Cardiac muscle cell (in vitro differentiated cells and primary cell): ENCODE measurements at regions not wholly inside any gene's neighbourhood (a gene's known extent, or its start where the extent isn't known, plus 50 kb on each side); places are given as distances from the start of the nearest gene placed in this dataset.

Source experiments
- DNase-seq, 2 donors: peaks; one replicate each; pipeline versions ENCODE4 v3.0.0 to v3.0.0-alpha.2; 2010 to 2017; ENCODE audit warnings: low read depth in 1 of 2, low spot score in 1 of 2
- H3K27ac ChIP-seq: fragments of 200-600 bp; sonication (generic); 2 replicates; pipeline ENCODE4 v1.5.1; 2016
- H3K27me3 ChIP-seq: fragments of 200-600 bp; sonication (generic); 2 replicates; pipeline ENCODE4 v1.6.0; 2016; ENCODE audit warnings: control low read depth
- H3K36me3 ChIP-seq: fragments of 200-600 bp; sonication (generic); 2 replicates; pipeline ENCODE4 v1.5.1; 2016; ENCODE audit warnings: control low read depth
- H3K4me1 ChIP-seq: fragments of 200-600 bp; sonication (generic); 2 replicates; pipeline ENCODE4 v1.8.1; 2017; ENCODE audit warnings: low read depth, mild to moderate bottlenecking, mixed run types
- H3K4me3 ChIP-seq: fragments of 200-600 bp; sonication (generic); 2 replicates; pipeline ENCODE4 v1.5.1; 2016; ENCODE audit warnings: mild to moderate bottlenecking
- H3K9me3 ChIP-seq: fragments of 200-600 bp; sonication (generic); 2 replicates; pipeline ENCODE4 v1.5.1; 2017; ENCODE audit warnings: low read depth, mild to moderate bottlenecking, control low read depth
- TF ChIP-seq, protein P1 (sequence below): IDR thresholded peaks from 2 replicates; pipeline ENCODE4 v1.5.1; 2012; ENCODE audit warnings: low read depth, mild to moderate bottlenecking, low read length

DNA sequence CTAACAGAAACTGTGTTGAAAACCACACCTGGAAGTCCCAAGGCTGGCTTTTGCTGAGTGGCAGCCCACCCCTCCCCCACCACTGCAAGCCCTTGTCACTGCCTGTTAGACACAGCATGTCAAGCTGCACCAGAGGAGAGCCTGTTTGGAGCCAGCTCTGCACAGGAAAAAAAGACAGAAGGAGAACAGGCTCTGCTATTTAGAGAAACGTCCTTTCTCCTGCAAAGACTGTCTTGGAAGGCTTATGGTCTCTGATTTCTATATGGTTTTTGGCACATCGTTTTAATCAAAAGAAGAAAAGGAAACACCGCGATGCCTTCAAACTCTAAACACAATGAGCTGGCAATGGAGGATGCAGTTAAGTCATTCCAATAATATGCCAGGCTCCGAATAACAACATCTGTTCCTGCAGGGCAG is 275.5 kb downstream of the MAP2K4 start:
- H3K36me3 ChIP-seq = no peaks in the 10 kb centered on the region
- H3K4me1 ChIP-seq = peaks cover 9% of the 10 kb centered on the region
- no peaks in the 10 kb centered on the region for H3K9me3 ChIP-seq
- DNase-seq = peak in 1 of 2 donors; percentile 70
- peak overlapping the region; percentile 62 for H3K27ac ChIP-seq
- TF ChIP-seq, protein P1, sequence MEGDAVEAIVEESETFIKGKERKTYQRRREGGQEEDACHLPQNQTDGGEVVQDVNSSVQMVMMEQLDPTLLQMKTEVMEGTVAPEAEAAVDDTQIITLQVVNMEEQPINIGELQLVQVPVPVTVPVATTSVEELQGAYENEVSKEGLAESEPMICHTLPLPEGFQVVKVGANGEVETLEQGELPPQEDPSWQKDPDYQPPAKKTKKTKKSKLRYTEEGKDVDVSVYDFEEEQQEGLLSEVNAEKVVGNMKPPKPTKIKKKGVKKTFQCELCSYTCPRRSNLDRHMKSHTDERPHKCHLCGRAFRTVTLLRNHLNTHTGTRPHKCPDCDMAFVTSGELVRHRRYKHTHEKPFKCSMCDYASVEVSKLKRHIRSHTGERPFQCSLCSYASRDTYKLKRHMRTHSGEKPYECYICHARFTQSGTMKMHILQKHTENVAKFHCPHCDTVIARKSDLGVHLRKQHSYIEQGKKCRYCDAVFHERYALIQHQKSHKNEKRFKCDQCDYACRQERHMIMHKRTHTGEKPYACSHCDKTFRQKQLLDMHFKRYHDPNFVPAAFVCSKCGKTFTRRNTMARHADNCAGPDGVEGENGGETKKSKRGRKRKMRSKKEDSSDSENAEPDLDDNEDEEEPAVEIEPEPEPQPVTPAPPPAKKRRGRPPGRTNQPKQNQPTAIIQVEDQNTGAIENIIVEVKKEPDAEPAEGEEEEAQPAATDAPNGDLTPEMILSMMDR = no peak
- H3K27me3 ChIP-seq = no peaks in the 10 kb centered on the region
- no peak overlapping the region for H3K4me3 ChIP-seq

DNA sequence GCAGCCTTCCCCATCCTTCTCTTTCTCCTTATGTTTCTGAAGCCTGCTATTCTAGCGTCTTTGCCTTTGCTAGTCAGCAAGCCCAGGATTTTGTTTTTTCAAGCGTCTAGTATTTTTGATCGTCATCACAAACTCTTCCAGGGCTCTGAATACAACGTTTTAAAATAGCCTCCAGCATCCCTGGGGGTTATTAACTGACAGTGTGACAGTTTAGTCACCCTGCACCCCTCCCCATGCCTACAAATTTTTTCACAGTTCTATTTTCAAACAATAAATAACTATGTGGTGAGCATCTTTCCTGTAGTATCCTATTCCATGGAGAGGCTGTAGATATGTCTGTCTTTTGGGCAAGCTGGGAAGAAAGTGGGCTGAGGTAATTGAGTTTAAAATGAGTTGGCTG is 280.9 kb downstream of the MAP2K4 start:
- H3K4me3 ChIP-seq = no peak overlapping the region
- no peaks in the 10 kb centered on the region for H3K9me3 ChIP-seq
- TF ChIP-seq, protein P1 = no peak
- H3K4me1 ChIP-seq = peaks cover 5% of the 10 kb centered on the region
- H3K27ac ChIP-seq = no peak overlapping the region
- no peak for DNase-seq
- no peaks in the 10 kb centered on the region for H3K27me3 ChIP-seq
- H3K36me3 ChIP-seq = no peaks in the 10 kb centered on the region

DNA sequence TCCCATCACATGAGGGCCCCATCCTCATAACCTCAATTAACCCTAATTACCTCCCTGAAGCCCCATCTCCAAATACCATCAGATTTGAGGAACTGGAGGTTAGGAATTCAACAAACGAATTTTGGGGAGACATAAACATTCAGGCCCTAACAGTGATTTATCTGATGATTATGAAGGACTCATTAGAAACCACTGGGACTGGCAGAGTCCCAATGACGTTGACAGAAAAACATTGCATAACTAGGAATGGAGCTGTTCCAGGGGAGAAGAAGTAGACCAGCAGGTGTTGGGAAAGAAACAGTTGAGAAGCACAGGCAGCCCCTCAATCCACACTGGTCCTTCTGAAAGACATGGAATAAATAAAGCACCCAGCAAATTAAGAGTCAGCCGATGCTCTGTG is 282.0 kb downstream of the MAP2K4 start:
- TF ChIP-seq, protein P1 = no peak
- Histone ChIP-seq H3K4me1 (no peaks in the 10 kb centered on the region), H3K9me3 (no peaks in the 10 kb centered on the region), H3K4me3 (no peak overlapping the region), H3K27me3 (no peaks in the 10 kb centered on the region), H3K27ac (no peak overlapping the region), H3K36me3 (no peaks in the 10 kb centered on the region)
- DNase-seq = no peak

DNA sequence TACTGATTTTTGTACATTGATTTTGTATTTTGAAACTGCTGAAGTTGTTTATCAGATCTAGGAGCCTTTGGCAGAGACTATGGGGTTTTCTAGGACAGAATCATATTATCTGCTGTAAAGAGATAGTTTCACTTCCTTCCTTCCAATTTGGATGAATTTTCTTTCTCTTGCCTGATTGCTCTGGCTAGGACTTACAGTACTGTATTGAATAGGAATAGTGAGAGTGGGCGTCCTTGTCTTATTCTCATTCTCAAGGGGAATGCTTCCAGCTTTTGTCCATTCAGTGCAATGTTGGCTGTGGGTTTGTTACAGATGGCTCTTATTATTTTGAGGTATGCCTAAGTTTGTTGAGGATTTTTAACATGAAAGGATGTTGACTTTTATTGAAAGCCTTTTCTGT is 290.1 kb downstream of the MAP2K4 start:
- TF ChIP-seq, protein P1 = no peak
- DNase-seq = no peak
- Histone ChIP-seq H3K4me1 (no peaks in the 10 kb centered on the region), H3K4me3 (no peak overlapping the region), H3K36me3 (no peaks in the 10 kb centered on the region), H3K27ac (no peak overlapping the region), H3K27me3 (no peaks in the 10 kb centered on the region), H3K9me3 (no peaks in the 10 kb centered on the region)

DNA sequence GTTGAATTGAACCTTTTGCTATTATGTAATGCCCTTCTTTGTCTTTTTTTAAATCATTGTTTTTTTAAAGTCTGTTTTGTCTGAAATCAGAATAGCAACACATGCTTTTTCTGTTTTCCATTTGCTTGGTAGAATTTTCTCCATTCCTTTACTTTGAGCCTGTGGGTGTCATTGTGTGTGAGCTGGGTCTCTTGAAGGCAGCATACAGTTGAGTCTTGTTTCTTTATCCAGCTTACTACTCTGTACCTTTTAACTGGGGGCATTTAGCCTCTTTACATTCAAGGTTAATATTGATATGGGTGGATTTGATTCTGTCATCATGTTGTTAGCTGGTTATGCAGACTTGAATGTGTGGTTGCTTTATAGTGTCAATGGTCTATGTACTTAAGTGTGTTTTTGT is 292.0 kb downstream of the MAP2K4 start:
- no peak for DNase-seq
- Histone ChIP-seq H3K36me3 (no peaks in the 10 kb centered on the region), H3K27me3 (no peaks in the 10 kb centered on the region), H3K4me3 (no peak overlapping the region), H3K27ac (no peak overlapping the region), H3K9me3 (no peaks in the 10 kb centered on the region), H3K4me1 (no peaks in the 10 kb centered on the region)
- TF ChIP-seq, protein P1 = no peak

DNA sequence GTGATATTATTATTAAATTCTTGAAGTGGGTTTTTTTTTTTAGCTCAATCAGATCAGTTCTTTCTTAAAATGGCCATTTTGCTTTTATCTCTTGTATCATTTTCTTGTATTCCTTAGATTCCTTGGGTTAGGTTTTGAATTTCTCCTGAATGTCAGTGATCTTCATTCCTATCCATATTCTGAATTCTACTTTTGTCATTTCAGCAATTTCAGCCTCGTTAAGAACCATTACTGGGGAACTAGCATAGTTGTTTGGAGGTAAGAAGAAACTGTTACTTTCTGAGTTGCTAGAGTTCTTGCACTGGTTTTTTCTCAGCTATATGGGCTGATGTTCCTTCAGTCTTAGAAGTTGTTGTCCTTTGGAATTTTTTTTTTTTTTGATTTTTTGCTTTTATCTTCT is 293.1 kb downstream of the MAP2K4 start:
- H3K27ac ChIP-seq = no peak overlapping the region
- DNase-seq = no peak
- TF ChIP-seq, protein P1 = no peak
- H3K4me3 ChIP-seq = no peak overlapping the region
- H3K9me3 ChIP-seq = no peaks in the 10 kb centered on the region
- H3K27me3 ChIP-seq = no peaks in the 10 kb centered on the region
- H3K36me3 ChIP-seq = no peaks in the 10 kb centered on the region
- no peaks in the 10 kb centered on the region for H3K4me1 ChIP-seq
